ENCODE measurements at regions not wholly inside any gene's neighbourhood (a gene's known extent, or its start where the extent isn't known, plus 50 kb on each side); places are given as distances from the start of the nearest gene placed in this dataset.

GRCh38 chrX:46447384-46447783 lies 97.8 kb downstream of the ZNF674 start:
- no peak for DNase-seq

- peak; percentile 54 to 72 (median 68) for DNase-seq
Measured at GRCh38 chrX:46446727-46447378, 98.4 kb downstream of the ZNF674 start.

- DNase-seq: no peak
Measured at GRCh38 chrX:46444011-46444410, 101.2 kb downstream of the ZNF674 start.

GRCh38 chrX:46436744-46437143 lies 108.5 kb downstream of the ZNF674 start:
- no peak for DNase-seq

GRCh38 chrX:46433892-46434291 lies 111.3 kb downstream of the ZNF674 start:
- no peak for DNase-seq

GRCh38 chrX:46408553-46409407 lies 136.4 kb downstream of the ZNF674 start:
- DNase-seq: peak; percentile 16 to 43 (median 22)

GRCh38 chrX:46407753-46408130 lies 137.5 kb downstream of the ZNF674 start:
- DNase-seq: no peak

GRCh38 chrX:46407036-46407752 lies 138.0 kb downstream of the ZNF674 start:
- no peak for DNase-seq

- no peak for DNase-seq
Measured at GRCh38 chrX:46404774-46405173, 140.4 kb downstream of the ZNF674 start.

- no peak for DNase-seq
Measured at GRCh38 chrX:46400530-46401443, 144.4 kb downstream of the ZNF674 start.

- no peak for DNase-seq
Measured at GRCh38 chrX:46398874-46399273, 146.3 kb downstream of the ZNF674 start.

GRCh38 chrX:46398126-46398525 lies 147.1 kb downstream of the ZNF674 start:
- DNase-seq: no peak

- no peak for DNase-seq
Measured at GRCh38 chrX:46386511-46386910, 158.7 kb downstream of the ZNF674 start.

GRCh38 chrX:46383006-46383405 lies 162.2 kb downstream of the ZNF674 start:
- no peak for DNase-seq

- no peak for DNase-seq
Measured at GRCh38 chrX:46382595-46382994, 162.6 kb downstream of the ZNF674 start.

- DNase-seq: peak in 1 of 4 experiments; percentile 1
Measured at GRCh38 chrX:46381630-46382029, 163.6 kb downstream of the ZNF674 start.

- no peak for DNase-seq
Measured at GRCh38 chrX:46380148-46380752, 165.0 kb downstream of the ZNF674 start.

- no peak for DNase-seq
Measured at GRCh38 chrX:46376246-46376885, 168.9 kb downstream of the ZNF674 start.

GRCh38 chrX:46375831-46376230 lies 169.4 kb downstream of the ZNF674 start:
- no peak for DNase-seq

GRCh38 chrX:46374371-46374770 lies 170.8 kb downstream of the ZNF674 start:
- DNase-seq: no peak

GRCh38 chrX:46367491-46367890 lies 177.7 kb downstream of the ZNF674 start:
- DNase-seq: no peak
